ENCODE measurements at regions not wholly inside any gene's neighbourhood (a gene's known extent, or its start where the extent isn't known, plus 50 kb on each side); places are given as distances from the start of the nearest gene placed in this dataset.
A peak's percentile ranks its signal among the peaks of the same experiment; 100 is the strongest.
"Not testable (repeated sequence)": the region's sequence is repeated elsewhere in the genome, so short reads cannot be mapped to it uniquely, and the experiment has no call there.

GRCh38 chr1:3992746-3993145, 92.7 kb upstream of the C1orf174 start:
- no peak for DNase-seq

DNA sequence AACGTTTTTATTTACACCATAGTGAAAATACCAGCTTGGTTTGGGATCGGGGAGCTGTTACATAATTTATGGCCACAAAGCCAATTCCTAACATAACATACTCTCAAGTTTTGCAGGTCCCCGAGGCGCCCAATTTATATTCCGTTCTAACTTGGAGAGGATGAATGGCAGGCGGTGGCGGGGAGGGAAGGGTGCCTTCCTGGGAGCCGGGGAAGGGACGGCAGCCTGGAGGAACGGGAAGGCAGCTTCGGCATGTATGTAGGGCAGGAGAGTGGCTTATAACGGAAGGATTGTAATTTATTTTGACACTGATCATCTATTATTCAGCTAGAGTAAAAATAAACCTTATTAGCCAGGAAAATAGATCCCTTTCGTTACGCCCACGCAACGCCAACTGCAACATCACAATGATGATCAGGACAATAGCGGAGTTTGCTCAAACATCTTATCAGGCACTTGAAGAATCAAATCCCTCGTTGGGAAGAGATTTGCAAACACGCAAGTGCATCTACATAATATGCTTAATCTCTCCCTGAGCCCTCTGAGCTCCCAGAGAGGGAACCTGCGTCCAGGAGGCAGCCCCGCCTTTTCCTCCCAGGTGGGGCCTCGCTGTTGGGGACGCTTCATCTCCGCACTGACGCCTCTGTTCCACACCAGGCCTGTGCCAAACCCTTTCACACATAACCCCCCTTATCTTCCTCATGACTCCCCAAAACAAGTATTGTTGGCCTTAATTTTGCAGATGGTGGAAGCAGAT, 93.7 kb upstream of the C1orf174 start:
- no peak for DNase-seq

DNA sequence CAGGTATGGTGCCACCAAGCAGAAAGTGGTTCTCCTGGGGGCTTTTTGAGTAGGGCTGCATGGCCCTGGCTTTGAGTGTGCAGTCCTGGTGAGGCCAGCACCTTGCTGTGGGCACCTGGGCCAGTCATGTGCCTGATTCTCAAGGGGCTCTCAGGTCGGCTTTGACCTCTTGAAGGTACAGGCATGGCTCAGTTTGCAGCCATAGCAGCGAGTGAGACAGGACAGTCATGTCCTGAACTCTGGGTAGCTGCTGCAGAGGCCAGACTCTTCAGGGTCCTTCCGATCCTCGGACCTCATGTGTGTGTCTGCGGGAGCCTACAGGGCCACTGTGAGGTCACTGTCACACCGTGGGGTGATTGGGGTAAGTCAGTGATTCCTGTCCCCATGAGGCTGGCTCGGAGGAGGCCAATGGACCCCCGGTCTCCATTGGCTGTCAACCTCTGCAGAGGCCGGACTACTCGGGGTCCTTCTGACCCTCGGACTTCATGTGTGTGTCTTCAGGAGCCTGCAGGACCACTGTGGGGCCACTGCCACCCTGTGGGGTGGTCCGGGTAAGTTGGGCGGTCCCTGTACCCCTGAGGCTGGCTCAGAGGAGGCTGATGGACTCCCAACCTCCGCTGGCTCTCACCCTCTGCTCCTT, 95.2 kb upstream of the C1orf174 start:
- DNase-seq: no peak

DNA sequence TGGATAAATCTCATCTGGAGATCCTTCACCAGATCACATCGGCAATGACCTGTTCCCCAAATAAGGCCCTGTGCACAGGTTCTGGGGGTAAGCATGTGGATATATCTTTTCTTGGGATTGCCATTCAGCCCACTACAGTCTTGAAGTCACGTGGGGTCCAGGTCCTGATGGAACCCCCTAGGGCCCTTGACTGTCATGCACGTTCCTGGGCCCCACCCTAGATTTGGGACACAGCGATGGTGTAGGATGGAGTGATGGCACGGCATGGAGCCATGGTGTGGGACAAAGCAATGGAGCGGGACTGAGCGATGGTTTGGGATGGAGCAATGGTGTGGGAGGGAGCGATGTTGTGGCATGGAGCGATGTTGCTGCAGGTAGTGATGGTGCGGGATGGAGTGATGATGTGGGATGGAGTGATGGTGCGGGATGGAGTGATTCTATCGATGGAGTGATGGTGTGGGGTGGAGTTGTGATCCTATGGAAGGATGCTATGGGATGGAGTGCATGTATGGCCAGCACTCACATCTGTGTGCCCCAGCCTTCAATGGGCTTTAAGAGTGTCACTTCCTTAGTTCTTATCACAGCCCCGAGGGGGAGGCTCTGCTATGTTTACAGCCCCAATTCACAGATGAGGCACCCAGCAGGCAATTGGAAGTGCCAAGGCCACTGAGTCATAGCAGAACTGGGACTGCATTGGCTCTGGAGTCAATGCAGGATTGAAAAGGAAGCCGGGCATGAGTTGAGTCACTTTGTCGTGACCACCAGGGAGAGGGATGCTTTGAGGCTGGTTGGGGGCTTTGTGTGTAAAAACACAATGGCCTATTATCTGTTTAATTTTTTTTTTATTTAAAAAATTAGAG, 97.0 kb upstream of the C1orf174 start:
- no peak for DNase-seq

GRCh38 chr1:3998086-3998485, 98.0 kb upstream of the C1orf174 start:
- no peak for DNase-seq

- DNase-seq: not testable (repeated sequence)
Observed at GRCh38 chr1:3999514-3999913, 99.4 kb upstream of the C1orf174 start.

GRCh38 chr1:3999941-4000735, 100.1 kb upstream of the C1orf174 start:
- no peak for DNase-seq

DNA sequence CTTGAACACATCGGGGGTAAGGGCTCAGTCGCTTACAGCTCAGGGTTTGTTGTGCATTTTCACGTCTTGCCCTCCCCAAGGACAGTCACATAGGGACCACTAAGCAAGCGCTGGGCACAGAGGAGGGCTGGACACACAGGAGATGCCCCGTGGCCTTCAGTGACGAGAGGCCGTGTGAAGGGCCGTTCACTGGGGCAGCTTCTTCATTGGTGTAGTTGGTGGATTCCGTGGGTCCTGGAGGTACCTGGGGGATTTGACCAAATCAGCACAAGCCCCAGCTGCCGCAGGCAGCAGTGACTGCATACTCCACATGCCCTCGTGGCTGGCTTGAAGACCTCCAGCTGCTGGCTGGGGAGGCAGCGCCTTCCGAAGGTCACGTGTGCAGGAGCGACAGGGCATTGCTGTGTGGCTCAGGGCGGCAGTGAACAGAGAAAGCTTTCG, 100.8 kb upstream of the C1orf174 start:
- no peak for DNase-seq

- DNase-seq: no peak
Observed at GRCh38 chr1:4001461-4001860, 101.4 kb upstream of the C1orf174 start.

DNA sequence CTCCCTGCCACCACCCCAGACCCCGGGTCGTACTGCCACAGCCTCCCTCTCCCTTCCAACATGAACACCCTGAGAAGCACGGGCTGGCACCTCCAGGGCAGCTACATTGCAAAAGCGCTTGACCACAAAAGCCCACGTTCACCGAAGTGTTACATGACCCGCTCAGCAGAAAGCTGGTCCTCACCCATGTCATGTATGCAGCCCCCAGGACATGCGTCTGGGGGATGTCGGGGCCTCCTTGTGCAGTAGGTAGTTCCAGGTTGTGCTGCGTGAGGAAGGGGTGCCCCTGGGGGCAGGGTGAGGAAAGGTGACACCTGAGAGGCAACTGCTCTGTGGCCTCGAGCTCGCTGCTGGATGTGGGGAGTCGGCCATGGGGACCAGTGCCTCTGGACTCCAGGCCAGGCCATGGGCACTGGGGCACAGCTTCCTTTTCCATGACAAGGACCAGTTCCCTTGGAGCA, 102.0 kb upstream of the C1orf174 start:
- no peak for DNase-seq

DNA sequence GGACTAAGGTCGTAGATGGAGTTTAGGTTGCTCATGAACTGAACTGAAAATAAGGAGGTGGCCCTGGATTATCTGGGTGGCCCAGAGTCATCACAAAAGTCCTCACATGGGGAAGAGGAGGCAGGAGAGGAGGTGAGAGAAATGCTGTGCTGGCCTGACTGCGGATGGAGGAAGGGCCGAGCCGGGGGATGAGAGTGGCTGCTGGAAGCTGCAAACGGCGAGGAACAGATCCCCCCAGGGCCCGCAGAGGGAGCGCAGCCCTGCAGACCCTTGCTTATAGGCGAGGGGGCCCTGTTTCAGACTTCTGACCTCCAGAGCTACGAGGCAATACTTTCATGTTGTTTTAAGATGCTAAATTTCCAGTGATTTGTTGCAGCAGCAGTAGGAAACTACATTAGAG, 102.7 kb upstream of the C1orf174 start:
- DNase-seq: no peak

- DNase-seq: no peak
Observed at GRCh38 chr1:4003846-4004505, 103.9 kb upstream of the C1orf174 start.

- DNase-seq: no peak
Observed at GRCh38 chr1:4004635-4005430, 104.8 kb upstream of the C1orf174 start.

DNA sequence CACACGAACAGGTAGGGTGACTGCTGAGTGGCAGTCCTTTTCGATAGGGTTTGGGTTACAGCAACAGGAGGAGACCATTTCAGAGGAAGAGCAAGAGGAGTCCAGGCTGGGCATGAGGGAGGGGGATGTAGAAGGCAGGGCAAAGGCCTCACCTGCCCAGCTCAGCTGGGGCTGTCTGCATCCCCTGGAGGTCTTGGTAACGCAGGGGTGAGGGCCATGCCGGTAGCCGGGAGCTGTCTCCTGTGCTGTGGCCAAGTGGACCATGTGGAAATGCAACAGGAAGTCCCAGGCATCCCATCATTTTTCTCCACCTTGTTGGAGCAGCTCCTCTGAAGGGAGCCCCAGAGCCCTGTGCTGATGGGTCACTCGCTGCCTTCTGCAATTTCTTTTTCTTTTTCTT, 105.4 kb upstream of the C1orf174 start:
- DNase-seq: no peak

DNA sequence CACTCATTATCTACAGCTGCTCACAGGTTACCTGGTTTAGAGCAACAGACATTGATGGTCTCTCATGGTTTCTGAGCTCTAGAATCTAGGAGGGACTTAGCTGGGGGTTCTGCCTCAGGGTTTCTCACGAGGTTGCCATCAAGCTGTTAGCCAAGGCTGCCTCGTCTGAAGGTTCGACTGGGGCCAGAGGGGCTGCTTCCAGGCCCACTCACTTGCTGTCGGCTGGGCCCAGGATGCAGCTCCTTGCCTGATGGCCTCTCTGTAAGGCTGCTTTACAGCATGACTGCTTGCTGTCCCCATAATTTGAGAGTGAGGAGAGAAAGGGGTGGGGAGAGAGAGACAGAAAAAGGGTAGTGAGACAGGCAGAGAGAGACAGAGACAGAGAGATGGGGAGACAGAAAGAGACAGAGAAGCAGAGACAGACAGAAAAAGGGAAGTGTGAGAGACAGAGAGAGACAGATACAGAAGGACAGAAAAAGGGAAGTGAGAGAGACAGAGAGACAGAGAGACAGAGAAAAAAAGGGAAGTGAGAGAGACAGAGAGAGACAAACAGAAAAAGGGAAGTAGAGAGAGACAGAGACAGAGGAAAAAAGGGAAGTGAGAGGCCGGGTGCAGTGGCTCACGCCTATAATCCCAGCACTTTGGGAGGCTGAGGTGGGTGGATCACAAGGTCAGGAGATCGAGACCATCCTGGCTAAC, 106.8 kb upstream of the C1orf174 start:
- peak in 1 of 3 donors; percentile 4 for DNase-seq

DNA sequence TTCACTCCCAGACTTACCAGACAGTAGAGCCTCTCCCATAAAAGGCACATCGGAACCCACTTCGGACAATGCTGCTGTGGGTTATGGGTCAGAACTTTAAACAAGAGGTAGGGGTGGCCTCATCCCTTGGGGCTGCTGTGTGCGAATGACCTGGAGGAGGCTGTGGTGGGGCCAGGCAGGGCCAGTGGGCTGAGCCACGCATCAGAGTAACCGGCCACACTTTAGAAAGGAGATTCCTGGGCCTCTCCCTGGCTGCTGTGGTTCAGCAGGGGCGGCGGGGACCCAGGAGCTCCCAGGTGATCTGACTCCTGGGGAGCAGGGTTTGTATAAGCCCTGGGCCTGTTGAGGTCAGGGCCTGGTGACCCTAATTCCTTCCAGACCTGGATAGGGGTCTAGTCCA, 110.2 kb upstream of the C1orf174 start:
- no peak for DNase-seq

DNA sequence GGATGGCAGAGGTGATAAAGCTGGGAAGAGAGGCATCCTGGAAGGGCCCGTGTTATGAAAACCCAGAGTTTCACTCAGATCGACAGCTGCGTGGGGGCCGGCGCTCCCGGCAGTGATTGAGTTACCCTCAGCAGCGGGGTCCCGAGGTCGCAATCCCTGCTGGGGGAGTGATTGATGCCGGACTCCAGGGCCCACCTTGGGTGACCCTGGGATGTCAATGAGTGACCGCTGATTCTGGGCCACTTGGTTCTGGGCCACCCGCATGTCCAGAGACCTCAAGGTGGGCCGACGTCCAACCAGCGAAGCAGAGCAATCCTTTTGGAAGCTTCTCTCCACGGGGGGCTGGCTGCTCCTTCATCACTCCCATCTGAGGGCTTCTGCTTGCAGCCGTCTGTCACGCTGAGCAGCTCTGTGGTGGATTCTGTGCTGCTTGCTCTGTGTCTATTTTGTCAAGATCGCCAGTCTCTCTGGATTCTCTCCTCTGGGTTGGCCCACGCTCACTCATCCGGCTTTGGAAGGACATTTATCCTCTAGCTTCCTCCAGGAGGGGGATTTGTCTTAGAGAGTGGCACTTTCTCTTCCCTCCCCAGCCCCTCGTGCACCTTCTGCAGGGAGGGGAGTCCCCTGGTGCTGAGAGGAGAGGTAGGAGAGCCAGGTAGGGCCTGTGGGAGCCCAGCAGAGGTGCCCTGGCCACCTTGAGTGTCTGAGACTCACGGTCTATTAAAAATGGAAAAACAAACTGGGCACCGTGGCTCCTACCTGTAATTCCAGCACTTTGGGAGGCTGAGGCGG, 110.9 kb upstream of the C1orf174 start:
- no peak for DNase-seq

GRCh38 chr1:4016351-4017130, 116.5 kb upstream of the C1orf174 start:
- DNase-seq: no peak

Measured in suppressor macrophage treated with lipopolysaccharide for 1 hour (primary cell).